ENCODE measurements at regions not wholly inside any gene's neighbourhood (a gene's known extent, or its start where the extent isn't known, plus 50 kb on each side); places are given as distances from the start of the nearest gene placed in this dataset.
A peak's percentile ranks its signal among the peaks of the same experiment; 100 is the strongest.
"Not testable (repeated sequence)": the region's sequence is repeated elsewhere in the genome, so short reads cannot be mapped to it uniquely, and the experiment has no call there.

GRCh38 chr3:43236008-43236407 is 50.3 kb upstream of the SNRK start:
- DNase-seq (ENCODE audit: low read depth), result no peak
- H3K4me3 ChIP-seq (ENCODE audit: low read depth, low read length), result no peak overlapping the region
- no peak for TF ChIP-seq CTCF (conservative IDR thresholded peaks at IDR 0.05; ENCODE audit: low read depth, low read length)

- no peak overlapping the region for H3K4me3 ChIP-seq (ENCODE audit: low read depth, low read length)
- TF ChIP-seq CTCF (conservative IDR thresholded peaks at IDR 0.05; ENCODE audit: low read depth, low read length), result no peak
- no peak for DNase-seq (ENCODE audit: low read depth)
These were observed 53.3 kb upstream of the SNRK start for GRCh38 chr3:43233062-43233461.

GRCh38 chr3:43231276-43232000 is 54.9 kb upstream of the SNRK start:
- no peak overlapping the region for H3K4me3 ChIP-seq (ENCODE audit: low read depth, low read length)
- no peak for DNase-seq (ENCODE audit: low read depth)
- TF ChIP-seq CTCF (conservative IDR thresholded peaks at IDR 0.05; ENCODE audit: low read depth, low read length), result no peak

GRCh38 chr3:43229865-43230264 is 56.5 kb upstream of the SNRK start:
- DNase-seq (ENCODE audit: low read depth), result not testable (repeated sequence)

GRCh38 chr3:43227685-43228084 is 58.7 kb upstream of the SNRK start:
- not testable (repeated sequence) for H3K4me3 ChIP-seq (ENCODE audit: low read depth, low read length); DNase-seq (ENCODE audit: low read depth)

More at GRCh38 chr3:43229865-43230264, 56.5 kb upstream of the SNRK start:
- H3K4me3 ChIP-seq (ENCODE audit: low read depth, low read length), result not testable (repeated sequence)

GRCh38 chr3:43224405-43225073 is 61.8 kb upstream of the SNRK start:
- no peak for DNase-seq (ENCODE audit: low read depth)
- no peak overlapping the region for H3K4me3 ChIP-seq (ENCODE audit: low read depth, low read length)

GRCh38 chr3:43223670-43224364 is 62.5 kb upstream of the SNRK start:
- no peak overlapping the region for H3K4me3 ChIP-seq (ENCODE audit: low read depth, low read length)
- TF ChIP-seq CTCF (conservative IDR thresholded peaks at IDR 0.05; ENCODE audit: low read depth, low read length), result peak; percentile 57
- DNase-seq (ENCODE audit: low read depth), result no peak

More at GRCh38 chr3:43224405-43225073, 61.8 kb upstream of the SNRK start:
- TF ChIP-seq CTCF (conservative IDR thresholded peaks at IDR 0.05; ENCODE audit: low read depth, low read length), result no peak

Data from epithelial cell of proximal tubule (primary cell).